ENCODE measurements at regions not wholly inside any gene's neighbourhood (a gene's known extent, or its start where the extent isn't known, plus 50 kb on each side); places are given as distances from the start of the nearest gene placed in this dataset.

GRCh38 chr6:33854572-33855030, 50.8 kb upstream of the MLN start:
- TF ChIP-seq POLR2AphosphoS5 (IDR thresholded peaks at IDR 0.05; ENCODE audit: low read depth, low read length) (no peak), POLR2A (IDR thresholded peaks at IDR 0.05; ENCODE audit: low read depth, low read length) (no peak)
